Mesodermal cell (in vitro differentiated cells): ENCODE measurements at regions not wholly inside any gene's neighbourhood (a gene's known extent, or its start where the extent isn't known, plus 50 kb on each side); places are given as distances from the start of the nearest gene placed in this dataset.

Experiments used
- H3K27ac ChIP-seq: 2 replicates; pipeline ENCODE4 v1.7.0; 2013; ENCODE audit warnings: mild to moderate bottlenecking, low read depth, low read length, moderate library complexity; ENCODE audit not compliant: severe bottlenecking
- H3K36me3 ChIP-seq: 2 replicates; pipeline ENCODE4 v1.7.1; 2013; ENCODE audit warnings: mild to moderate bottlenecking, low read length, moderate library complexity; ENCODE audit not compliant: control insufficient read depth, insufficient read depth
- H3K4me1 ChIP-seq: one replicate; pipeline ENCODE4 v1.7.1; 2013; ENCODE audit warnings: mild to moderate bottlenecking, low read length; ENCODE audit not compliant: insufficient read depth, control insufficient read depth, poor library complexity, severe bottlenecking
- H3K4me3 ChIP-seq: 2 replicates; pipeline ENCODE4 v1.7.0; 2013; ENCODE audit warnings: low read length, control low read depth, mild to moderate bottlenecking; ENCODE audit not compliant: insufficient read depth, poor library complexity, severe bottlenecking; ENCODE audit errors: extremely low read depth
- H3K9me3 ChIP-seq: 2 replicates; pipeline ENCODE4 v1.7.1; 2013; ENCODE audit warnings: mild to moderate bottlenecking, low read length, moderate library complexity; ENCODE audit not compliant: control insufficient read depth
- WGBS, 2 experiments: methylation state at CpG; one replicate each; pipeline ENCODE4 v1.1.5; 2013; ENCODE audit warnings: missing lambda C conversion rate in 2 of 2; ENCODE audit not compliant: insufficient coverage in 2 of 2; 5-methylcytosine and 5-hydroxymethylcytosine counted together

DNA sequence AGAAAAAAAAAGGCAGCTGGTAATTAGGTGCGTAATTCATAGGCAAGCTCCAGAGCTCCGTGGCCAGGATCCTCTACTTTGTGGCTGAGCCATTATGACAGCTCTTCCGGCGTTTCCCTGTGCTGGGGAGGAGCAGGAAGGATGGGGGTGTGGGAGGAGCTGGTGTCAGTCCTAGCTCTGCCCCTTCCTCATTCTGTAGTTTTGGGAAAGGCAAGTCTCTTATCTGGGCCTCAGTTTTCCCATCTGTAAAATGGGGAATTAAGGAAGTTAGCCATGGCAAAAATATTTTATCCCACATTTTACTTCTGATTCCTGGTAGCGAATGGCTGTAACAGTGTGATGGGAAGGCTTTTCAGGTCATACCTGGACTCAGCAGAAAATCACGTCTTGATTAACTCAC, 81.1 kb downstream of the SEC61B start:
- Histone ChIP-seq H3K4me3 (no peak overlapping the region), H3K9me3 (no peaks in the 10 kb centered on the region), H3K36me3 (no peaks in the 10 kb centered on the region), H3K4me1 (peaks cover 21% of the 10 kb centered on the region), H3K27ac (no peak overlapping the region)
- 89 to 93% methylated on average over 2 to 5 of the region's 6 CpGs for WGBS, 2 experiments

DNA sequence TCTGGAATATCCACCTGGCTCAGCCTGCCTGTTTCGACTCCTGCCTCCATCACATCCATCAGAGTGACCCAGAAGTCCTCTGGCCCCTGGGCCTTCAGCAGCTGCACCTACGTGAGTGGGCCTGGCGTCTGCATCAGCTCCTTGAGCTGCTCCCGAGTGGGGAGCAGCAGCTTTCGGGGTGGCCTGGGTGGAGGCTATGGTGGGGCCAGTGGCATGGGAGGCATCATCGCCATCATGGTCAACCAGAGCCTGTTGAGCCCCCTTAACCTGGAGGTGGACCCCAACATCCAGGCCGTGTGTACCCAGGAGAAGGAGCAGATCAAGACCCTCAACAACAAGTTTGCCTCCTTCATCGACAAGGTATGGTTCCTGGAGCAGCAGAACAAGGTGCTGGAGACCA, 83.0 kb downstream of the SEC61B start:
- WGBS, 2 experiments, result 91 to 93% methylated on average over 5 to 6 of the region's 8 CpGs
- H3K4me1 ChIP-seq, result peaks cover 21% of the 10 kb centered on the region
- no peaks in the 10 kb centered on the region for H3K36me3 ChIP-seq
- no peak overlapping the region for H3K27ac ChIP-seq
- H3K4me3 ChIP-seq, result no peak overlapping the region
- no peaks in the 10 kb centered on the region for H3K9me3 ChIP-seq

DNA sequence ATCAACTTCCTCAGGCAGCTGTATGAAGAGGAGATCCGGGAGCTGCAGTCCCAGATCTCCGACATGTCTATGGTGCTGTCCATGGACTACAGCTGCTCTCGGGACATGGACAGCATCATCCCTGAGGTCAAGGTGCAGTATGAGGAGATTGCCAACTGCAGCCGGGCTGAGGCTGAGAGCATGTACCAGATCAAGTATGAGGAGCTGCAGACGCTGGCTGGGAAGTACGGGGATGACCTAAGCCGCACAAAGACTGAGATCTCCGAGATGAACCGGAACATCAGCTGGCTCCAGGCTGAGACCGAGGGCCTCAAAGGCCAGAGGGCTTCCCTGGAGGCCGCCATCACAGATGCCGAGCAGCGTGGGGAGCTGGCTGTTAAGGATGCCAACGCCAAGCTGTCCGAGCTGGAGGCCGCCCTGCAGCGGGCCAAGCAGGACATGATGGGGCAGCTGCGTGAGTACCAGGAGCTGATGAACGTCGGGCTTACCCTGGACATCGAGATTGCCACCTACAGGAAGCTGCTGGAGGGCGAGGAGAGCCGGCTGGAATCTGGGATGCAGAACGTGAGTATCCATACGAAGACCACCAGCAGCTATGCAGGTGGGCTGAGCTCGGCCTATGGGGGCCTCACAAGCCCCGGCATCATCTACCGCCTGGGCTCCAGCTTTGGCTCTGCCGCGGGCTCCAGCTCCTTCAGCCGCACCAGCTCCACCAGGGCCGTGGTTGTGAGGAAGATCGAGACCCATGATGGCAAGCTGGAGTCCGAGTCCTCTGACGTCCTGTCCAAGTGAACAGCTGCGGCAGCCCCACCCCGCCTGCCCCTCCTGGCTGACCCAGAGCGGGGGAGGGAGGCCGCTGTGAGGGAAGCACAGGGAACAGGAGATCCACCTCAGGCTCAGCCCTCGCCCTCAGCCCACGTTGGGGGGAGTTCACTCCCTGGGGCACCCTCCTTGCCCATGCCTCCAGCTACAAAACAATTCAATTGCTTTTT, 84.0 kb downstream of the SEC61B start:
- no peaks in the 10 kb centered on the region for H3K36me3 ChIP-seq
- no peaks in the 10 kb centered on the region for H3K9me3 ChIP-seq
- H3K4me3 ChIP-seq, result no peak overlapping the region
- 93 to 97% methylated on average over 38 to 39 of the region's 41 CpGs for WGBS, 2 experiments
- peaks cover 21% of the 10 kb centered on the region for H3K4me1 ChIP-seq
- no peak overlapping the region for H3K27ac ChIP-seq

DNA sequence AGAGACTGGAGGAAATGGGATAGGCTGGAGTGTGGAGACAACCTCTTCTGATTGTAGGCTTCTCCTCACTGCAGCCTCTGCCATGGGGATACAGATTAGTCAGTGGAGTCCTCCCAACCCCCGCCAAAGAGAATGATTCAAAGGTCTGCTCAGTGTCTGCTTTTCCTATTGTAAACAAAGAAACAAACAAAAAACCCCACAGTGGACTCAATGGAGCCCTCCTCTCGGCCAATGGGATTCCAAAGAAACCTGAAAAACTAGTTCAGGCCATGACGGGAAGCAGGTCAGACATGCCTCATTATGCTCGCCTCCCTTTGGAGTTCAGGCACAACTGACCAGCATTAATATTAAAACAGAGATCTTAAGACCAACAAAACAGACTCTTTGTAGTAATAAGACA, 85.8 kb downstream of the SEC61B start:
- peaks cover 21% of the 10 kb centered on the region for H3K4me1 ChIP-seq
- no peaks in the 10 kb centered on the region for H3K9me3 ChIP-seq
- WGBS, 2 experiments, result 44 to 63% methylated on average over 2 to 4 of the region's 4 CpGs

DNA sequence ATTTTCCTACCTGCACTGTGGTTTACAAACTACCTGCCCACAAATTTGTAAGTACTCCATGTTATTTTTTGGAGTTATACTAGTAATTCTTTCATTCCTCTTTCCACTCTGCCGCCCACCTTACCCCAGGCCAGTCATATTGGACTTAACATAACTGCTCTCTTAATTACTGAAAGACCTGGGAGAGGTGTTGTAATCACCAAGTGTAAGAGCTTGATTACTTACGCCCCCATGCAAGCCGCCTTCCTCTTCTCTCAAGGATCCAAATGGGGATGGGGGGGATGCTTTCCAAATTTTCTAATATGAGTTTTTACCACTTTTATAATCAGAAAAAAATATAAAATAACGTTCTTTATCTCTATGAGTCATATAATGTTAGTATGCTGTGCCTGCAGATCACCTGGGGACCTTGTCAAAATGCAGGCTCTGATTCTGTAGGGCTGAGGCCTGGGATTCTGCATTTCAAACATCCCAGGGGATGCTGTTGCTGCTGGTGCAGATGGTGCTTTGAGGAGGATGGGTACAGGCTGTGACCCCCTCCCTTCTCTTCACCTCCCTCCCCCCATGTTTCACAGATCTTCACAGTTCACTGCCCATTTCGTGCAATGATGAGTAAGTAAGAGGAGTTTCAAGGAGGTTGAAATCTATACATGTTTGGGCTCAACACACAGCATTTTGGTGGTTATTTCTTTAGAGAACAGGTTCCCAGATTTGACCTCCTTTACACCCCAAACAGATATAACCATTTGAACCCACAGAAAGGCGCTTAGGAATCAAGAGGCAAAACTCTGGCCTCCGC, 87.3 kb downstream of the SEC61B start:
- 90% methylated on average over 2 of the region's 7 CpGs; no CpG with 5 or more reads in 1 of the 2 experiments for WGBS, 2 experiments
- Histone ChIP-seq H3K27ac (no peak overlapping the region), H3K36me3 (no peaks in the 10 kb centered on the region), H3K4me3 (no peak overlapping the region), H3K4me1 (peaks cover 21% of the 10 kb centered on the region), H3K9me3 (no peaks in the 10 kb centered on the region)

More for the DNA sequence above, 85.8 kb downstream of the SEC61B start:
- H3K36me3 ChIP-seq, result no peaks in the 10 kb centered on the region
- no peak overlapping the region for H3K4me3 ChIP-seq
- no peak overlapping the region for H3K27ac ChIP-seq

DNA sequence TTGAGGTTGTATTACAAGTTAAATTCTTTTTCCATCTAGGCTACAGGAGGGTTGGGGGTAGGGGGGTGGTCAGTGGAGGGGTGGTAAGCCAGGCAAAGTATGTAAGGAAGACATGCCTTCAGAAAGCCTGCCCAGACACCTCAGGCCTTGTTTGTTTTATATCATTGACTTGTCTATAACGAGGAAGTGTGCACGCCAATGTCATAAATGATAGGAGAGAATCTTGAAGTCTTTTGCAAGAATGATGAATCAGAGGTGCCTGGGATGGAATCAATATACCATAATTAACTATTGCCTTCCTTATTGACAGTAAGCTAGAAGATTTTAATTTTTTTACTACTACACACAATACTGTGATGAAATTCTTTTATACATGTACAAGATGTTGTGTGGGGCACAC, 90.7 kb downstream of the SEC61B start:
- Histone ChIP-seq H3K4me3 (no peak overlapping the region), H3K4me1 (peaks cover 11% of the 10 kb centered on the region), H3K9me3 (no peaks in the 10 kb centered on the region), H3K27ac (no peak overlapping the region), H3K36me3 (no peaks in the 10 kb centered on the region)
- WGBS, 2 experiments, result 100% methylated on average over 1 of the region's 2 CpGs; no CpG with 5 or more reads in 1 of the 2 experiments

DNA sequence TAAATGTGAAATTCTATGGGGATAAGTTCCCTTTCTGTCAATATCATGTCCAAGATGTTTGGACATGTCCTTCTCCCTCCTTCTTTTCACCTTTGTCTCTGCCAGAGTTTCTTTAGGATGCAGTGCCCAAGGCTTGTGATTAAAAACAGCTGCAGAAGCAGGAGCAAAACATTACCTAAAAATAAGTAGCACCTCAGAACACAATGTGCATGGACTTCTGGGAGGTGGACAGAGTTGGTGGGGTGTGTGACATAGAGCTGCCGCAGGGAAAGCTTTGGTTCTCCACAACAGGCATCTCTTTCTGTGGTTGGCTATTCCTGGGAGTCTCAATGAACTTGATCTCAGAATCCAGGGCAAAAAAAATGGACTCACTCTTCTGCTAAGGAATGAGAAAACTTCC, 97.0 kb downstream of the SEC61B start:
- H3K4me3 ChIP-seq, result no peak overlapping the region
- H3K27ac ChIP-seq, result no peak overlapping the region
- H3K36me3 ChIP-seq, result no peaks in the 10 kb centered on the region
- 83 to 89% methylated on average over 1 of the region's 1 CpG for WGBS, 2 experiments
- H3K4me1 ChIP-seq, result no peaks in the 10 kb centered on the region
- no peaks in the 10 kb centered on the region for H3K9me3 ChIP-seq

DNA sequence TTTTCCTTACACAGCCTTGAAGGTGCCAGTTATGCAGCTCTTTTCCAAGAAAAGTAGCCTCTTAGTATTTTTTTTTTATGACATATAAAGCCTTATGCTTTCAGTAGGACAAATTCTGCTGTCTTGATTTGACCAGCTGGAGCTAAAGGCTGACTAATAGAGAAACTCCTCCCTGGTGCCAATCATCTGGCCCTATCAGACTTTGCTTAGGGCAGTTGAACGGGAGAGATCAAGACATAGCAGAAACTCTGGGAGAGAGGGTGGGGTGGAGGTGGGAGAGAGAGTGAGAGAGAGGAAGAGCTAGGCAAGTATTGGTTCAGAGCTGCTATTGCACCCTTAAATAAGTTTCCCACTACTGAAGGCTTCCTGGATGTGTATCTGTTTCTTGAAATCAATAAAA, 100.2 kb downstream of the SEC61B start:
- H3K36me3 ChIP-seq, result no peaks in the 10 kb centered on the region
- no peaks in the 10 kb centered on the region for H3K4me1 ChIP-seq
- WGBS, 2 experiments, result 30% methylated on average over 1 of the region's 1 CpG; no CpG with 5 or more reads in 1 of the 2 experiments
- H3K27ac ChIP-seq, result no peak overlapping the region
- no peak overlapping the region for H3K4me3 ChIP-seq
- no peaks in the 10 kb centered on the region for H3K9me3 ChIP-seq

DNA sequence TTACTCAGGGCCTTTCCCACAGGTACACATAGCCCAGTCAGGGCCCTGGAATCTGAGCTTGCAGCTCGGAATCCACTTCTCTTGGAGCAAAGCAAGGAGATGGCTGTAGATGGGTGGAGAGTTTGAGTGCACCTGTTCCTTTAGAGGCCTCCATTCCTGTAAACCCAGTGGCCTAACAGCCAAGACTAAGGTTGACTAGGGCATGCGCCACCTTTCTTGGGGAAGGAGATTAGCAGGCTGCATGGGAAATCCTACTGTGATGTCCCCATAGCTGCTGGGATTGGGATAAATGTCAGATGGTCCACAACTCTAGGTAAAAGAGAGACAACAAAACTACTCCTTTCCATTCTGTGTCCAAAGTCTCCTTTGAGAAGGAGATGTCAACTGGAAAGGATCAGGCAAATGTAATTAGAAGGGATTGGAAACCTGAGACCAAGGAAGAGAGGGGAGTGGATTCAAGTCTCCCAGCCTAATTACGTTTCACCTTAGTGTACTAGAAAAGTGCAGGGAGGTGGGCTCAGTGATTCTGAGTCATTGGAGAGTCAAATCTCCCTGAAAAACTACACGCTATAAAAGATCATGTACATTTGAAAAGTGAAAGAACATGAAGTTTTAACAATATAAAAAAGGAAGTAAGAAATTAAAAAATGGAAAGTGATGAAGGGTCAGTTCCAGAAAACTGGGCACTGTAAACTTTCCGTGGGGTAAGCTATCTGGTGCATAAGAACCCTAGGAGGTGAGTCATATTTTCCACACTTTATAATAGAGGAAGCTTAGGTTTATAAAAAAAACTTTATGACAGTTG, 104.2 kb downstream of the SEC61B start:
- no peaks in the 10 kb centered on the region for H3K9me3 ChIP-seq
- no peak overlapping the region for H3K4me3 ChIP-seq
- H3K36me3 ChIP-seq, result no peaks in the 10 kb centered on the region
- no peak overlapping the region for H3K27ac ChIP-seq
- no peaks in the 10 kb centered on the region for H3K4me1 ChIP-seq
- 100% methylated on average over 1 to 3 of the region's 5 CpGs for WGBS, 2 experiments

DNA sequence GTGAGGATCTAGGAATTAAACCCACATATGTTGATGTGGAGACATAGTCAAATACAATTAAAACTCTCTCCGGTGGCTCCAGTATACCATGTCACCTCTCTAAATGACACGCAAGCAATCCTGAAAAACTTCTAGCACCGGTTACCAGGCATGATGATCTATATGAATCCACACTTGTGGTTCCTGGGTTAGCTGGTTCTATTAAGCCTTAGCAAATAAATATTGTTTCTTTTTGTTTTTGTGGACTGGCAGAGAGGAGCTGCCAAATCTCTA, 104.8 kb downstream of the SEC61B start:
- H3K36me3 ChIP-seq, result no peaks in the 10 kb centered on the region
- H3K4me3 ChIP-seq, result no peak overlapping the region
- H3K9me3 ChIP-seq, result no peaks in the 10 kb centered on the region
- no peak overlapping the region for H3K27ac ChIP-seq
- WGBS, 2 experiments, result 93% methylated on average over 3 of the region's 3 CpGs; no CpG with 5 or more reads in 1 of the 2 experiments
- H3K4me1 ChIP-seq, result no peaks in the 10 kb centered on the region
